ENCODE measurements at regions not wholly inside any gene's neighbourhood (a gene's known extent, or its start where the extent isn't known, plus 50 kb on each side); places are given as distances from the start of the nearest gene placed in this dataset.
"Not testable (repeated sequence)": the region's sequence is repeated elsewhere in the genome, so short reads cannot be mapped to it uniquely, and the experiment has no call there.

DNA sequence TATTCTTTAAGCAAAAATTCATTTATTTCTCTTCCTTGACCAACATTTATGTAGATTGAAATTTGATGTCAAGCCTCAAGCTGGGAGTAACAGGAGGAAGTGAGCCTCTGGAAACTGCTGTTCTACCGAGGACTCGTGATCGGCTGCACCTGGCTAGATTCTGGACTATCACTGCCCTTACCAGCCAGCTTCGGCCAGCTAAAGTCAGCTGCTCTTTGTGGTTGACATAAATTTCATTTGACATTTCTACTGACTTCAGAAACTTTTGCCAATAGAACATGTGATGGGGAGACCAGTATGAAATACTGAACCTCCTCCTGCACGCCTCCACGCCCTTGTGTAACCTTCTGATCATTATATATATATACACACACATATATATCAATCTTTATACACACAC is 74.2 kb upstream of the RGPD5 start:
- DNase-seq (ENCODE audit: low spot score): no peak

DNA sequence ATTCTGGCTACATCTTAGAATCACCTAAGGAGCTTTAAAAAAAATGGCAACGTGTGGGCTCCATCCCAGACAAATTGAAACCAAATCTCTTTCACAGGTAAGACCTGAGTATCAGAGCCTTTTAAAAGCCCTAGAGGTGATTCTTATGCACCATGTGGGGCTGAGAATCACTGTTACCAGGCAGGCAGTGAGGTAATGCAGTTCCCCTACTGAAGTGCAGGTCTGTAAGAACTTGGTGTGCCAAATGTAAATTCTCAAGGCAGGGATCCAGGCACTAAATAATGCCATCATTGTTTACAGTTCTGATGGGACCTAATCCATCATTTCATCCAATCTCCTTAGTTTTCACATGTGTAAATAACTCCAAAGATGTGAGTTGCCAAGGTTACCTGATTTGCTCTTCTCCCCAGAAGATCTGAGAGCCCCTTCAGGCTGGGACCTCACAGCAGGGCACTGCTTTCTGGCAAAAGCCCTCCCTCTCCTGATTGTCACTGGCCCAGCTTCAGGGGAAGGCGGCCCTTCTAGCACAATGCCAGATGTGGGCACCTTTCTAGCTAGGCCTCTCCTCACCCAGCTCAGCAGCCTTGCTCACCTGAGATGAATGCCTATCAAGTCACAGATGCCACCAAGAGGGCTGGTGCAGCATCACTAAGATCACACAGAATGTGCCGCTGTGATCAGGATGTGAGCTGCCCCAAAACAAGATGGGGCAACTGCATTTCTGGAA is 73.6 kb upstream of the RGPD5 start:
- DNase-seq (ENCODE audit: low spot score): no peak

DNA sequence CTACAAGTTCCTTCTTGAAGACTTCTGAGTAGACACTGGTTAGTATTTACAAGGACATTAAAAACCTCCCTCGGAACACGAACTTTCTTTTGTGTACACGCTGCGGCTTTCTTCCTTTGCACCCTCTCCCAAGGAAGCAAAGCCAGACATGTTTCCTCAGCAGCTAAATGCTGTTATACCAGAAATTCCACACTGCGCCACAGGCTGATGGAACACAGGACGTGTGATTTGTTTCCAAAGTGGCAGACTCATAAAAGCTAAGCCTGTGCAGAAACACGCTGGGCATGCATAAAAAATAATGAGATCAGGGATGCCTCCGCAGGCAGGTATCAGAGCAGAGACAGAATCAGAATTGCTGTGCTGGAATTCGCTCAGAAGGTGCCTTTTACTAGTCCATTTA is 73.0 kb upstream of the RGPD5 start:
- DNase-seq (ENCODE audit: low spot score): no peak

DNA sequence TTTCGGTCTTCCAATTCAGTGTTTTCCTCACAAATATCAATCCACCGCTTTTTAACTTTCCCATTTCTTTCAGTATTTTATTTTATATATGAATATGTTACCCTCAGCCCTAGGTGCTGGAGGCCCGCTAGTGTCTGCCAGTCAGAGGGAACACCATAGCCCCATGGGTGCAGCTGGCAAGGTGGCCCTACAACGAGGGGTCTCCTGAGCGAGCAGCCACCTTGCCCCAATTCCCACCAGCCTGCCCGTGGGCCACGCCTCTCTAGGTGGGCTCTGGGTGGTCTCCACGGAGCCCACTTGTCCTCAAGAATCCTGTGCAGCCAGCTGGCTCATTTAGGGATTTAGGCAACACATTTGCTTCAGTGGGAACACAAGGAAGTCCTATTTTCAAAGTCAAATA is 72.5 kb upstream of the RGPD5 start:
- no peak for DNase-seq (ENCODE audit: low spot score)

DNA sequence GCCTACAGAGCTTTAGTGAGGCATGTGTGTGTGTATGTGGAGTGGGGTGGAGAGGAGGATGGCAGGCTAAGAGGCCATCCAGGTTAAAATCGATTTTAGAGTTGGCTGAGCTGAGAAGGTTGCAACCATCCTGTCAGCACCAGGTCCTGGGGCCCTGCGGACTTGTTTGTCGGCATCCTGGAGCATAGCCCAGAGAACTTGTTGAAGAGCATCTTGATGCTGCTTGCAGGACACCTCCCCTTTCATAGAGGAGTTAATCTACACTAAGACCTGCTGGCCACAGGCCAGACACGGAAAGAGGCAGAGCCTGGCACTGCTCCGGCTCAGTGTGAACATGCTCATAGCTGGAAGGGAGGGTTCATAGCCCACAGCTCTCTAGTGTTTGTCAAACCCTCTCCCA is 72.1 kb upstream of the RGPD5 start:
- DNase-seq (ENCODE audit: low spot score): no peak

DNA sequence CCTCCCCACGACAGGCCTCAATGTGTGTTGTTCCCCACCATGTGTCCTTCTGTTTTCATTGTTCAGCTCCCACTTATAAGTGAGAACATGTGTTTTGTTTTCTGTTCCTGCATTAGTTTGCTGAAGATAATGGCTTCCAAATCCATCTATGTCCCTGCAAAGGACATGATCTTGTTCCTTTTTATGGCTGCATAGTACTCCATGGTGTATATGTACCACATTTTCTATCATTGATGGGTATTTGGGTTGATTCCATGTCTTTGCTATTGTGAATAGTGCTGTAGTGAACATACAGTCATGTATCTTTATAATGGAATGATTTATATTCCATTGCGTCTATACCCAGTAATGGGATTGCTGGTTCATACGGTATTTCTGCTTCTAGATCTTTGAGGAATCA is 71.5 kb upstream of the RGPD5 start:
- DNase-seq (ENCODE audit: low spot score): not testable (repeated sequence)

DNA sequence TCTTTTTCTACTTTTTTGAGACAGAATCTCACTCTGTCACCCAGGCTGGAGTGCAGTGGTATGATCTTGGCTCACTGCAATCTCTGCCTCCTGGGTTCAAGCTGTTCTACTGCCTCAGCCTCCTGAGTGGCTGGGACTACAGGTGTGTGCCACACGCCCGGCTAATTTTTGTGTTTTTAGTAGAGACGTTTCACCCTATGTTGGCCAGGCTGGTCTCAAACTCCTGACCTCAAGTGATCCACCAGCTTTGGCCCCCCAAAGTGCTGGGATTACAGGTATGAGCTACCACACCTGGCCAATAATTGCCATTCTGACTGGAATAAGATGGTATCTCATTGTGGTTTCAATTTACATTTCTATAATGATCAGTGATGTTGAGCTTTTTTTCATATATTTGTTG is 71.0 kb upstream of the RGPD5 start:
- DNase-seq (ENCODE audit: low spot score): not testable (repeated sequence)

DNA sequence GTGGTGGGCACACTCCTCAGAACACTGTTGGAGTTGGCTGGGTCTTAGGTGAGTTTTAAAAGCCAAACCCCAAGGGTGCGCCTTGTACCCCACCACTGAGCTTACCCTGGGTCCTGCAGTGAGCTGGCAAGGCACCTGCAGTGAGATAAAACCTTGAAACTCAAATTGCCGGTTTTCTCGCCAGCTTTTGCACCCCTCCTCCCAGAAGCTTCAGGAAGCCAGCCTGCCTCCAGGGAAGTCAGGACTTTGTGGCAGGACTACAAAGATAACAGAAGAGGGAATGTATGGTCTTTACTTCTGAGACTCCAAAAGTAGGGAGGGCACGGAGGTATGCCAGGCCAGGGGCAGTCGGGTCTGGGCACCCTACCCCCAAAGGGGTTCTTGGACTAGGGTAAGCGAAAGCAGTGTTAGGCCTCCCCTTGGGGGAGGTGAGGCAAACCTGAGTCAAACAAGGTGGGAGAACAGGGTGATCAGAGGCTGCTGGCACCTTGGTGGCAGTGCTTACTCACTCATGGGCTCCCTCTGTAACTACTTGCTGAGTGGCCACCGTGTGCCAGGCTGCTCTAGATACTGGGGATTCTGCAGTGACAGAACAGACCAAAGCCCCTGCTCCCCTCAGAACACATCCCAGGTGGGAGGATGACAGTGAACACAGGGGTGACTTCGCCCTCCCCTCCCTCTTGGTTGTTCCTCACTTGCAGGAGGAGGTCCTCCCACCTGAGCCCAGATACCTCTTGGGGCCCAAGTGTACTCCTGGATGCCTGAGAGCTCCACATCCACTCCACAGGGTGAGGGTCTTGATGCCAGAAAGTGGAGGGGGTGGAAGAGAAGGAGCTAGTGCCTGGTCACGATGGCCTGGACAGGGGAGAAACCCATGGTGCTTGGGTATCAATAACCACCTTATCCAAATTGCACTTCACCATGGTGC is 69.3 kb upstream of the RGPD5 start:
- no peak for DNase-seq (ENCODE audit: low spot score)

DNA sequence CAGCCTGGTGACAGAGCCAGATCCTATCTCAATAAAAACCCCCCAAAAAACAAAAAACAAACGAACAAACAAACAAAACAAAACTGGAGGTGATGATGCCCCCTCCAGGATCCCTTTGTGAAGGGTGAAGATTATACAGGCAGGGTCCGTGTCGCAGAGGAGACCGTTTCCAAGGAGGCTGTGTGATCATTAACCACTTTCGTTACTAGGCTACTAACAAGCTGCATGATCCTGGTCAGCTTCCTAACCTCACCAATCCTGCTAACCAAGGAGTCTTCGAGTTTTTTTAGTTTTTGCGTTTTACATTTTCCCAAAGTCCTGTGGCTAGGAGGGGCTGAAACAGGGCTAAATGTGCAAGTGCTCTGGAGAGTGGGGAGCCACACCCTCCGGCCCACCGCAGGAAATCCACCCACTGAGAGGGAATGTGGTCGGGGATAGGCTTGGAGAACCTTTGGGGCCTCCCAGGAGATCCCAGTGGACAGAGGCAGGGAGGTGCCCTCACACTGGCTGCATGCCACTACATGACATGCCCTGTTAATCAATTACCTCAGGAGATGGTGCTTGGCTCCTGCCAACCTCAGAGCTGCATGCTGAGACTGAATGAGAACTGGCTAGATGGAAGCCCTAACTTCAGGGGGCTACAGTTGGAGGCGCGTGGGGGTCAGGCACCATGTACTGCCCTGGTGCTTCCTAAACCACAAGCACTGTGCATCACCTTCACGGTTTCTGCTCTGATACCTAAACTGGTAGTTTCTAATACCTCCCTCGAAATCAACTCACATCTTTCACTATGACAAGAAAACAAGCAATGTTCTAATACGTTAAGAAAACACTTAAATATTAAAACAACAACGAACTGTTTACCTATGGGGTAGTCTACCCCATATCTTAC is 67.5 kb upstream of the RGPD5 start:
- DNase-seq (ENCODE audit: low spot score): no peak

DNA sequence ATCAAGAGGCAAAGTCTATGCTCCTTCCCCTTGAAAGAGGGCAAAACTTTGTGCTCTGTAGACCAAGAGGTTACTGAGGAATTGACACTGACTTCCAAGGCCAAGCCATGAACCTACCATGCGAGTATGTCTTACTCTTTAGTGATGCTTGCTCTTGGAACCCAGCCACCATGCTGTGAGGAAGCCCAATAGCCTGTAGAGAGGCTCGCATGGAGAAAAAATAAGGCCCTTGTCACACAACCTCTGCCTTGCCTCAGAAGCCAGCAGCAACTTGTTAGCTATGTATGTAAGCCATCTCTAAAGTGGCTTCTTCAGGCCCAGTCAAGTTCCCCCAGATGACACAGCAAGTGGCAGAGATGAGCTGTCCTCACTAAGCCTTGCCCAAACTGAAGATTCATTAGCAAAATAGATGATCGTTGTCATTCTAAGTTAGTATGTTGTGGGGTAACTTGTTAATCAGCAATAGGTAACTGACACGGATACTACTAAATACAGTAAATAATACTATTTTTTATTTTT is 66.1 kb upstream of the RGPD5 start:
- no peak for DNase-seq (ENCODE audit: low spot score)

DNA sequence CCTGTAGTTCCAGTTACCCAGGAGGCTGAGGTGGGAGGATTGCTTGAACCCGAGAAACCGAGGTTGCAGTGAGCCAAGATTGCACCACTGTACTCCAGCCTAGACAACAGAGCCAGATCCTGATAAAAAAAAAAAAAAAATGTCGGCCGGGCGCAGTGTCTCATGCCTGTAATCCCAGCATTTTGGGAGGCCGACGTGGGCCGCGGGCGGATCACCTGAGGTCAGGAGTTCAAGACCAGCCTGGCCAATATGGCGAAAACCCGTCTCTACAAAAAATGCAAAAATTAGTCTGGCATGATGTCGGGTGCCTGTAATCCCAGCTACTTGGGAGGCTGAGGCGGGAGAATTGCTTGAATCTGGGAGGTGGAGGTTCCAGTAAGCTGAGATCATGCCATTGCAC is 60.4 kb upstream of the RGPD5 start:
- DNase-seq (ENCODE audit: low spot score): not testable (repeated sequence)

DNA sequence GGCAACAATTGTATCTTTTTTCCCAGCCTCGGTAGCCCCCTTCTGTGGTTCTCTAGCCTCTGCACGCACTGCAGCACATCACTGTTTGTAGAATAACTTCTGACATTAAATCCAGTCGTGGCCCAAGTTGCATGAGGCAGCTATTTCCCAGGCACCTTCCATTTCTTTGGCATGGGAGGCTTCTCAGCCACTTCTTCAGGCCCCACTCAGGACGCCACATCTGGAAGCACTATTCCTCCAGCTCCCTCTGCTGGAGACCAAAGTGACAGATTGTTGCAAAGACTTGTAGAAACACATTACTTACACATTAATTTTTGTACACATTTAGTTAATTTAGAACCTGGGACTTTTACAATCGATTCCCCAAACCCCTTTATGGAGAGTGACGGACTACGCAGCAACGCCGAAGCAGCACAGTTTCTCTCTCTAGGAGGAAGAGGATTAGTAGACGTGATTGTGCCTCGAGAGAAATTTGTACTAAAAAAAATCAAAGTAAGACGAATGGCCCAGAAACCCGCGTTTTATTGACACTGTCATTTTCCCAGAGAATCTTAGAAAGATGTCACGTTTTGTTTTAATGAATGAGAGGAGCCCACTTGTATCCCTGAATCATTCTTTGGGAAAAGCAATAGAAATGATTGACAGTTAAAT is 57.8 kb upstream of the RGPD5 start:
- peak; percentile 24 for DNase-seq (ENCODE audit: low spot score)
